Erythroblast (primary cell): ENCODE measurements at regions not wholly inside any gene's neighbourhood (a gene's known extent, or its start where the extent isn't known, plus 50 kb on each side); places are given as distances from the start of the nearest gene placed in this dataset.

Experiments
- GATA1 ChIP-seq: IDR thresholded peaks from 2 replicates; pipeline ENCODE4 v1.6.1; 2011; ENCODE audit warnings: low read depth, mild to moderate bottlenecking, control low read depth, low read length, moderate library complexity
- POLR2A ChIP-seq: IDR thresholded peaks from 2 replicates; pipeline ENCODE4 v1.6.1; 2011; ENCODE audit warnings: mild to moderate bottlenecking, low read length

DNA sequence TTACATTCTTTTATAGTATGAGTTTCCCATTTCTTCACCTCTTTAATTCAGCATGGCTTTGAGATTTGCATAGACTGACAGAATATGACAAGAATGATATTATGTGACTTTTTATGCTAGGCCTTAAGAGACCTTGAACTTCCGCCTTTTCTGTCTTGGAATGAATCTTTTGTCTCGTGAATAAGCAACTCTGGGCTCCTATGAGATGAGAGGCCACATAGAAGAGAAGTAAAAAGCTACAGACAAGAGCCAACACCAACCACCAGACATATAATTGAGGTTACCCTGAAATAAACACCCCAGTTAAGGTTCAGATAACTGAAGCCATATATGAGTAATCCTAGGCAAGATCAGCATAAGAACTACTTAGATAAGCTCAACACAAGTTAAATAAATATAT is 600.8 kb downstream of the MEI4 start:
- TF ChIP-seq POLR2A (no peak), GATA1 (no peak)
